ENCODE measurements at regions not wholly inside any gene's neighbourhood (a gene's known extent, or its start where the extent isn't known, plus 50 kb on each side); places are given as distances from the start of the nearest gene placed in this dataset.
A peak's percentile ranks its signal among the peaks of the same experiment; 100 is the strongest.
"Not testable (repeated sequence)": the region's sequence is repeated elsewhere in the genome, so short reads cannot be mapped to it uniquely, and the experiment has no call there.

GRCh38 chr5:91315701-91316100 is 67.4 kb downstream of the ARRDC3 start:
- DNase-seq (ENCODE audit: low spot score) = no peak

- DNase-seq (ENCODE audit: low spot score) = peak; percentile 53
These were observed 69.1 kb downstream of the ARRDC3 start for GRCh38 chr5:91313757-91314673.

GRCh38 chr5:91312698-91313097 is 70.4 kb downstream of the ARRDC3 start:
- no peak for DNase-seq (ENCODE audit: low spot score)

GRCh38 chr5:91311697-91312501 is 71.2 kb downstream of the ARRDC3 start:
- no peak for DNase-seq (ENCODE audit: low spot score)

GRCh38 chr5:91311168-91311696 is 71.9 kb downstream of the ARRDC3 start:
- DNase-seq (ENCODE audit: low spot score) = no peak

GRCh38 chr5:91308157-91308556 is 75.0 kb downstream of the ARRDC3 start:
- not testable (repeated sequence) for DNase-seq (ENCODE audit: low spot score)

GRCh38 chr5:91307048-91307447 is 76.1 kb downstream of the ARRDC3 start:
- DNase-seq (ENCODE audit: low spot score) = no peak

GRCh38 chr5:91306497-91306896 is 76.6 kb downstream of the ARRDC3 start:
- DNase-seq (ENCODE audit: low spot score) = no peak

- no peak for DNase-seq (ENCODE audit: low spot score)
These were observed 77.5 kb downstream of the ARRDC3 start for GRCh38 chr5:91305640-91306039.

- not testable (repeated sequence) for DNase-seq (ENCODE audit: low spot score)
These were observed 79.1 kb downstream of the ARRDC3 start for GRCh38 chr5:91304015-91304414.

GRCh38 chr5:91302958-91303357 is 80.2 kb downstream of the ARRDC3 start:
- DNase-seq (ENCODE audit: low spot score) = no peak

GRCh38 chr5:91302305-91302704 is 80.8 kb downstream of the ARRDC3 start:
- DNase-seq (ENCODE audit: low spot score) = no peak

- no peak for DNase-seq (ENCODE audit: low spot score)
These were observed 81.8 kb downstream of the ARRDC3 start for GRCh38 chr5:91301106-91301846.

- DNase-seq (ENCODE audit: low spot score) = no peak
These were observed 85.1 kb downstream of the ARRDC3 start for GRCh38 chr5:91297994-91298393.

GRCh38 chr5:91296674-91297143 is 86.4 kb downstream of the ARRDC3 start:
- DNase-seq (ENCODE audit: low spot score) = no peak

- DNase-seq (ENCODE audit: low spot score) = not testable (repeated sequence)
These were observed 87.0 kb downstream of the ARRDC3 start for GRCh38 chr5:91296102-91296501.

GRCh38 chr5:91293131-91293530 is 90.0 kb downstream of the ARRDC3 start:
- no peak for DNase-seq (ENCODE audit: low spot score)

GRCh38 chr5:91291628-91292569 is 91.2 kb downstream of the ARRDC3 start:
- no peak for DNase-seq (ENCODE audit: low spot score)

GRCh38 chr5:91288118-91288916 is 94.8 kb downstream of the ARRDC3 start:
- no peak for DNase-seq (ENCODE audit: low spot score)

GRCh38 chr5:91285062-91285461 is 98.1 kb downstream of the ARRDC3 start:
- not testable (repeated sequence) for DNase-seq (ENCODE audit: low spot score)

Data from hematopoietic multipotent progenitor cell treated with erythropoietin and hydrocortisone succinate and interleukin-3 and kit ligand, for 15 days (in vitro differentiated cells).